ENCODE measurements at regions not wholly inside any gene's neighbourhood (a gene's known extent, or its start where the extent isn't known, plus 50 kb on each side); places are given as distances from the start of the nearest gene placed in this dataset.

DNA sequence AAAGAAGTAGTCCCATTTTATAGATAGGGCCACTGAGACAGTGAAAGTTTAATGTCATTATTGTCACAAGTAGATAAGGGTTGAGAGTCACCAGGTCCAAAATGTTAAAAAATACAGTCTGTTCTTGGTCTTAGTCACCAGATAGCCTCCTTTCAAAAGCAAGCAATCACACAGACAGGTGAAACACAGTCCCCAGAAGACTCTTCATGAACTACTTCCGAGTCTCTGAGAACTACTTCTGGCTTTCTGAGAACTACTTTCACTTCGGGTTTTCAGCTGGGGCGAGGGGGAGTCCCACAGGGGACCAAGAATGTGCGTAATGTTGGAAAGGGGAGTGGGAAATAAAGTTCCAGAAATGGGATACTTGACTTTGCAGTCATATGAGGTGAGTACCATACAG lies 143.2 kb downstream of the HHIPL2 start:
- H3K36me3 ChIP-seq (ENCODE audit: control insufficient read depth in 2 of 4, insufficient read depth in 4 of 4, low read length in 3 of 4) = no peaks in the 10 kb centered on the region
- FAIRE-seq (no peak), DNase-seq (ENCODE audit: low read depth in 1 of 2, low spot score in 2 of 2) (no peak)
- CTCF ChIA-PET (ENCODE audit: partially characterized antibody) = interaction anchor here (0.6 to 1.2 kb wide), 2 partner anchors 18 to 243 kb away, joined by 3 to 4 read pairs; no protein-coding TSS in a partner anchor
- H3K4me1 ChIP-seq (replicated peaks in 1 of 4; ENCODE audit: control insufficient read depth in 3 of 4, insufficient read depth in 4 of 4, low read length in 3 of 4) = no peaks in the 10 kb centered on the region
- H3K79me2 ChIP-seq (ENCODE audit: control insufficient read depth in 1 of 2, insufficient read depth in 2 of 2, low read length in 2 of 2) = no peaks in the 10 kb centered on the region
- H4K8ac ChIP-seq (ENCODE audit: extremely low read depth, insufficient read depth, low read length) = no peak overlapping the region
- H2BK12ac ChIP-seq (ENCODE audit: low read depth, low read length) = no peak overlapping the region
- H3K18ac ChIP-seq (ENCODE audit: extremely low read depth, low read length) = no peak overlapping the region
- no peak overlapping the region for H2BK20ac ChIP-seq (ENCODE audit: low read length)
- H3K27me3 ChIP-seq (replicated peaks in 1 of 4; ENCODE audit: control insufficient read depth in 3 of 4, extremely low read depth in 1 of 4, insufficient read depth in 3 of 4, low read length in 3 of 4) = no peaks in the 10 kb centered on the region
- no peak overlapping the region for H3K14ac ChIP-seq (ENCODE audit: insufficient read length)
- POLR2A ChIA-PET (ENCODE audit: partially characterized antibody) = no interaction called here
- no peak overlapping the region for H2AFZ ChIP-seq (ENCODE audit: low read length)
- no peaks in the 10 kb centered on the region for H3K23me2 ChIP-seq (ENCODE audit: low read depth, low read length)
- H3K27ac ChIP-seq (ENCODE audit: low read depth, low read length) = no peak overlapping the region
- no peak overlapping the region for H2BK120ac ChIP-seq (replicated peaks; ENCODE audit: low read depth, low read length)
- H2AK5ac ChIP-seq (ENCODE audit: low read depth, low read length) = no peak overlapping the region
- H3K4me3 ChIP-seq (ENCODE audit: extremely low read depth in 1 of 4, insufficient read depth in 2 of 4, low read depth in 3 of 4, low read length in 4 of 4) = no peak overlapping the region
- no peak overlapping the region for H3K23ac ChIP-seq (ENCODE audit: insufficient read length)
- H3K56ac ChIP-seq (replicated peaks; ENCODE audit: insufficient read length, low read depth, low read length) = no peak overlapping the region
- H4K91ac ChIP-seq (replicated peaks; ENCODE audit: insufficient read length, low read length) = no peak overlapping the region
- H3K4me2 ChIP-seq (ENCODE audit: insufficient read depth in 1 of 2, low read depth in 2 of 2, low read length in 2 of 2) = no peak overlapping the region
- H3K9ac ChIP-seq (replicated peaks in 1 of 4; ENCODE audit: extremely low read depth in 1 of 4, low read depth in 3 of 4, low read length in 3 of 4) = no peak overlapping the region
- H2BK5ac ChIP-seq (ENCODE audit: low read depth, low read length) = no peak overlapping the region
- no peaks in the 10 kb centered on the region for H3K79me1 ChIP-seq (ENCODE audit: low read depth, low read length)
- WGBS, 2 experiments (ENCODE audit: extremely low coverage in 1 of 2, insufficient coverage in 1 of 2, insufficient read length in 1 of 2, insufficient replicate concordance in 2 of 2, low coverage in 1 of 2, low lambda C conversion rate in 2 of 2, missing lambda C conversion rate in 1 of 2) = 93% methylated on average over 4 of the region's 4 CpGs; no CpG with 5 or more reads in 1 of the 2 experiments
- TF ChIP-seq CHD2 (IDR thresholded peaks at IDR 0.05; ENCODE audit: low read length) (no peak), NRF1 (IDR thresholded peaks at IDR 0.05; ENCODE audit: low read depth, low read length) (no peak), KDM4A (IDR thresholded peaks at IDR 0.05; ENCODE audit: low read depth, low read length, severe bottlenecking) (no peak), POLR2AphosphoS5 (IDR thresholded peaks at IDR 0.05; ENCODE audit: low read depth, low read length) (no peak), RFX5 (IDR thresholded peaks at IDR 0.05; ENCODE audit: borderline replicate concordance, low read depth, low read length) (no peak)
- TF ChIP-seq, protein P1, sequence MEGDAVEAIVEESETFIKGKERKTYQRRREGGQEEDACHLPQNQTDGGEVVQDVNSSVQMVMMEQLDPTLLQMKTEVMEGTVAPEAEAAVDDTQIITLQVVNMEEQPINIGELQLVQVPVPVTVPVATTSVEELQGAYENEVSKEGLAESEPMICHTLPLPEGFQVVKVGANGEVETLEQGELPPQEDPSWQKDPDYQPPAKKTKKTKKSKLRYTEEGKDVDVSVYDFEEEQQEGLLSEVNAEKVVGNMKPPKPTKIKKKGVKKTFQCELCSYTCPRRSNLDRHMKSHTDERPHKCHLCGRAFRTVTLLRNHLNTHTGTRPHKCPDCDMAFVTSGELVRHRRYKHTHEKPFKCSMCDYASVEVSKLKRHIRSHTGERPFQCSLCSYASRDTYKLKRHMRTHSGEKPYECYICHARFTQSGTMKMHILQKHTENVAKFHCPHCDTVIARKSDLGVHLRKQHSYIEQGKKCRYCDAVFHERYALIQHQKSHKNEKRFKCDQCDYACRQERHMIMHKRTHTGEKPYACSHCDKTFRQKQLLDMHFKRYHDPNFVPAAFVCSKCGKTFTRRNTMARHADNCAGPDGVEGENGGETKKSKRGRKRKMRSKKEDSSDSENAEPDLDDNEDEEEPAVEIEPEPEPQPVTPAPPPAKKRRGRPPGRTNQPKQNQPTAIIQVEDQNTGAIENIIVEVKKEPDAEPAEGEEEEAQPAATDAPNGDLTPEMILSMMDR (IDR thresholded peaks at IDR 0.05; ENCODE audit: control extremely low read depth in 1 of 3, insufficient read depth in 1 of 3, low read depth in 1 of 3, low read length in 3 of 3) = no peak
- no peaks in the 10 kb centered on the region for H3K9me3 ChIP-seq (ENCODE audit: insufficient read depth in 2 of 2, low read depth in 1 of 2, low read length in 1 of 2)
- peaks cover 0 to 1% of the 10 kb centered on the region in 2 experiments for H4K20me1 ChIP-seq (replicated peaks in 1 of 2; ENCODE audit: control insufficient read depth in 1 of 2, insufficient read depth in 2 of 2, low read length in 2 of 2)
- no peak overlapping the region for H3K4ac ChIP-seq (replicated peaks; ENCODE audit: insufficient read length, low read depth, low read length)
- H2BK15ac ChIP-seq (ENCODE audit: low read length) = no peak overlapping the region
- no peak overlapping the region for H4K5ac ChIP-seq (ENCODE audit: insufficient read length, low read depth, low read length)

Data from H1 (cell line).